Suprapubic skin (tissue), 4 donors: ENCODE measurements at regions not wholly inside any gene's neighbourhood (a gene's known extent, or its start where the extent isn't known, plus 50 kb on each side); places are given as distances from the start of the nearest gene placed in this dataset.

Experiments
- DNase-seq, 2 donors: peaks; one replicate each; pipeline ENCODE4 v3.0.0-alpha.2; 2019; ENCODE audit warnings: low spot score in 2 of 2
- H3K27ac ChIP-seq: fragments of 200-600 bp; sonication (generic); one replicate; pipeline ENCODE4 v1.5.1; 2019
- H3K27me3 ChIP-seq: fragments of 200-600 bp; sonication (generic); one replicate; pipeline ENCODE4 v1.5.1; 2019
- H3K36me3 ChIP-seq: fragments of 200-600 bp; sonication (generic); one replicate; pipeline ENCODE4 v1.5.1; 2019
- H3K4me1 ChIP-seq: fragments of 200-600 bp; sonication (generic); one replicate; pipeline ENCODE4 v1.5.1; 2019
- H3K4me3 ChIP-seq: fragments of 200-600 bp; sonication (generic); one replicate; pipeline ENCODE4 v1.5.1; 2019; ENCODE audit warnings: mild to moderate bottlenecking
- H3K9me3 ChIP-seq: fragments of 200-600 bp; sonication (generic); one replicate; pipeline ENCODE4 v1.5.1; 2019
- EP300 ChIP-seq: sonication (generic); formaldehyde crosslinking; IDR thresholded peaks from one replicate; pipeline ENCODE4 v1.6.1; 2017; ENCODE audit warnings: antibody characterized with exemption
- POLR2A ChIP-seq, 2 donors: fragments of 450-650 bp; IDR thresholded peaks; one replicate each; pipeline ENCODE4 v1.6.1; 2017; ENCODE audit warnings: antibody characterized with exemption in 2 of 2, mild to moderate bottlenecking in 2 of 2, moderate library complexity in 2 of 2
- POLR2AphosphoS5 ChIP-seq, 3 donors: sonication (generic); formaldehyde crosslinking; IDR thresholded peaks; one replicate each; pipeline ENCODE4 v1.6.1; 2017; ENCODE audit warnings: antibody characterized with exemption in 3 of 3
- WGBS: methylation state at CpG from one replicate; pipeline ENCODE4 v1.1.5; 2018; 5-methylcytosine and 5-hydroxymethylcytosine counted together
- TF ChIP-seq, protein P1 (sequence below), 2 donors: fragments of 200-600 bp in 1 of 2; fragments of 450-650 bp in 1 of 2; sonication (generic) in 1 of 2; IDR thresholded peaks; one replicate each; pipeline ENCODE4 v1.5.1; 2016 to 2019; ENCODE audit warnings: antibody characterized with exemption in 2 of 2, mild to moderate bottlenecking in 1 of 2, moderate library complexity in 1 of 2

DNA sequence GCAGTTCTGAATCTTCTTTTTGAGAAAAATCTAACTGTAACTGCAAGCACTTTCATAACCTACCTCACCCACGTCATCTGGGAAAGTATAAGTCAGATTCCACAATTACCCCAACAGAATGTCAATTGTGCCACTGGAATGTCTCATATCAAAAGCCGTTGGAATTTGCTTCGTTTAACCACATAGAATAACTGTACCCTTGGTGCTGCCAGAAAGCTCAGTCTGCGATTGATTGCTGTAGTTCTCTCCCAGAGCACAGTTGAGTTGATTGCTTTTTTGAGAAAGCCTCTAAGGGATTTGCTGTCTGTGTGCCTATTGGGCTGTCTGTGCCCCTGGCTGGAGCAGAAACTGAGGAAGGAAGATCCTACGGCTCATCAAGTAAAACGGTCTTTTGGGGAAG lies 583.6 kb downstream of the TMEM38B start:
- no peak for DNase-seq
- TF ChIP-seq, protein P1, sequence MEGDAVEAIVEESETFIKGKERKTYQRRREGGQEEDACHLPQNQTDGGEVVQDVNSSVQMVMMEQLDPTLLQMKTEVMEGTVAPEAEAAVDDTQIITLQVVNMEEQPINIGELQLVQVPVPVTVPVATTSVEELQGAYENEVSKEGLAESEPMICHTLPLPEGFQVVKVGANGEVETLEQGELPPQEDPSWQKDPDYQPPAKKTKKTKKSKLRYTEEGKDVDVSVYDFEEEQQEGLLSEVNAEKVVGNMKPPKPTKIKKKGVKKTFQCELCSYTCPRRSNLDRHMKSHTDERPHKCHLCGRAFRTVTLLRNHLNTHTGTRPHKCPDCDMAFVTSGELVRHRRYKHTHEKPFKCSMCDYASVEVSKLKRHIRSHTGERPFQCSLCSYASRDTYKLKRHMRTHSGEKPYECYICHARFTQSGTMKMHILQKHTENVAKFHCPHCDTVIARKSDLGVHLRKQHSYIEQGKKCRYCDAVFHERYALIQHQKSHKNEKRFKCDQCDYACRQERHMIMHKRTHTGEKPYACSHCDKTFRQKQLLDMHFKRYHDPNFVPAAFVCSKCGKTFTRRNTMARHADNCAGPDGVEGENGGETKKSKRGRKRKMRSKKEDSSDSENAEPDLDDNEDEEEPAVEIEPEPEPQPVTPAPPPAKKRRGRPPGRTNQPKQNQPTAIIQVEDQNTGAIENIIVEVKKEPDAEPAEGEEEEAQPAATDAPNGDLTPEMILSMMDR (IDR thresholded peaks at IDR 0.05) = no peak
- no peak for TF ChIP-seq POLR2AphosphoS5 (IDR thresholded peaks at IDR 0.05)
- TF ChIP-seq EP300 = no peak
- TF ChIP-seq POLR2A (IDR thresholded peaks at IDR 0.05) = no peak
- WGBS = 66% methylated on average over 6 of the region's 6 CpGs
- H3K9me3 ChIP-seq = no peaks in the 10 kb centered on the region
- no peak overlapping the region for H3K27ac ChIP-seq
- H3K4me3 ChIP-seq = no peak overlapping the region
- H3K27me3 ChIP-seq = no peaks in the 10 kb centered on the region
- no peaks in the 10 kb centered on the region for H3K36me3 ChIP-seq
- no peaks in the 10 kb centered on the region for H3K4me1 ChIP-seq

DNA sequence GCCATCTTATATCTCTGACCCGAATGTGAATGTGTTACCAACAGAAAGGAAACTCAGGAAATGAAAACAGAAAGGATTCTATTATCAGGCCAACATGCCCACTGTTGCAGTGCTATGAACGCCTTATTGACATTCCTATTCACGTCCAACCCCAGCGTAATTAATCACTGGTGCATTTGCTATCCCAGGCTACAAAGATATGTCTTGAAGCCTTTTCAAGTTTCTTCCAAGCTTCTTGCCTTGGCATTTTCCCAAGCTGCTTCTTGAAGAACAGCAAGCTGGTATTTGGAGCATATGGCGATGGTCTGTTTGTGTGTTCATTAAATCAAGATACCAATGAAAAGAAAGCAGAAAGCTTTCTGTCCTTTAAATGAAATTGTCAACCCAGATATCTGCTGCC lies 579.2 kb upstream of the ZNF462 start:
- H3K36me3 ChIP-seq = no peaks in the 10 kb centered on the region
- WGBS = 53% methylated on average over 5 of the region's 5 CpGs
- no peaks in the 10 kb centered on the region for H3K9me3 ChIP-seq
- DNase-seq = no peak
- TF ChIP-seq, protein P1 (IDR thresholded peaks at IDR 0.05) = no peak
- no peak for TF ChIP-seq POLR2A (IDR thresholded peaks at IDR 0.05)
- no peak for TF ChIP-seq EP300
- no peak for TF ChIP-seq POLR2AphosphoS5 (IDR thresholded peaks at IDR 0.05)
- no peaks in the 10 kb centered on the region for H3K27me3 ChIP-seq
- H3K27ac ChIP-seq = no peak overlapping the region
- no peak overlapping the region for H3K4me3 ChIP-seq
- peaks cover 7% of the 10 kb centered on the region for H3K4me1 ChIP-seq

DNA sequence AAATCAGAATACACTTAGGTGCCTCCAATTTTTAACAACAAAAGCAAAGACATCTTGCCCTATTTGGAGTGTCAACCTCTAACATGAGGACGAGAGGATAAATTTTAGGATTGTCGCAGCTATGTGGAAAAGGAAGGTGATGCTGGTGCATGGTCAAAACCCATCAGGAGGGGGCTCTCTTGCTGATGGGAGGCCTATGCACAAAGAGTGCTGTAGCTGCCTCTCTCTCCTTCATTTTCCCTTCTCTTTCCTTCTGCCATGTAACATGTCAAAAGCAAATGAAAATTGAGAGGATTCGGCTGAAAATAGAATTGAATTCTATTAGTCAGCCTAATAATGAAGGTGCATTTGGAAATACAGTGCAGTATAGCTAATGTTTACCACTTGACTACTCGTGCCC lies 578.7 kb upstream of the ZNF462 start:
- no peaks in the 10 kb centered on the region for H3K27me3 ChIP-seq
- TF ChIP-seq POLR2A (IDR thresholded peaks at IDR 0.05) = no peak
- no peak for TF ChIP-seq POLR2AphosphoS5 (IDR thresholded peaks at IDR 0.05)
- no peak for TF ChIP-seq EP300
- TF ChIP-seq, protein P1 (IDR thresholded peaks at IDR 0.05) = no peak
- no peak overlapping the region for H3K4me3 ChIP-seq
- 81% methylated on average over 4 of the region's 4 CpGs for WGBS
- no peak overlapping the region for H3K27ac ChIP-seq
- H3K9me3 ChIP-seq = no peaks in the 10 kb centered on the region
- H3K36me3 ChIP-seq = no peaks in the 10 kb centered on the region
- H3K4me1 ChIP-seq = peaks cover 7% of the 10 kb centered on the region
- DNase-seq = no peak

DNA sequence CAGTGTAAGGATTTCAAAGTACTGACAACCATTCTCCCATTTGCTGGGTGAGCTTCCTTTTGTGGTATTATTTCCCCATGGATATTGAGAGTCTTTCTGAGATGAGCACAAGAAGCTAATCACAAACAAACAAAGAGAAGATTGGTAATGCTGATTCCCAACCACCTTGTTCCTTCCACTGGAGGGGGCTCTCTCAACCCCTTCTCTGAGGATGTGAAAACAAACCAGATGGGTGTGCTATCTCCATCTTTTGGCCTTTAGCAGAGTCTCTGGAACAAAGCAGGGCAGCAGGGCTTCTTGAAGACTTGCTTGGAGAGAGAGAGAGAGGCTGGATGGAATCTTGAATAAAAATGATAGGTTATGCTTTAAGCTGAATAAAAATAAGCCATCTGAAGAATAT lies 576.7 kb upstream of the ZNF462 start:
- peaks cover 7% of the 10 kb centered on the region for H3K4me1 ChIP-seq
- H3K27me3 ChIP-seq = no peaks in the 10 kb centered on the region
- no peak overlapping the region for H3K4me3 ChIP-seq
- TF ChIP-seq POLR2AphosphoS5 (IDR thresholded peaks at IDR 0.05) = no peak
- TF ChIP-seq POLR2A (IDR thresholded peaks at IDR 0.05) = no peak
- TF ChIP-seq, protein P1 (IDR thresholded peaks at IDR 0.05) = no peak
- TF ChIP-seq EP300 = no peak
- H3K36me3 ChIP-seq = no peaks in the 10 kb centered on the region
- DNase-seq = no peak
- H3K9me3 ChIP-seq = no peaks in the 10 kb centered on the region
- H3K27ac ChIP-seq = no peak overlapping the region

DNA sequence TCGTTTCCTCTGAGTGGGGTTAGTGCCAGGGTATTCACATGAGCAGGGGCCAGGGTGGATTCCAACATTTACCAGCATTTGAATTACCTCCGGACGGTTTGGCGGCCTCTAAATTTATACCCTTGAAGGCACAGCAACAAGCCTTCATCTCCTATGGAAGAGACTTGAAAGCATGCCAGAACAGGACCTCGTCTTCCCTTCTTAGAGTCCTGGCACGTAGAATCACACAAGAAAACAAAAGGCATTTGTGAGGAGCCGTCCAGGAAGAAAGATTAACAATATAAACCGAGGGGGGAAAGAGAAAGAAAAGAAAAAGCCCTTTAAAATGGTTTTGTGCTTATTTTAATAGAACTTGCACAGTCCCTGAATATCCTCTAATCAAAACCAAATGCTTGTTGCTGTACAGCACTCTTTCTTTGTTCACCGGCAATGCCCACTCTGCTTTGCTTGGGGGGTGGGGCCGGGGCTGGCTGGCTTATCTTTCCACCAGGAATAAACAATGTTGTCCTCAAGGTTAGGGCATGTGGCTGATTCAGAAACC lies 575.8 kb upstream of the ZNF462 start:
- Histone ChIP-seq H3K9me3 (no peaks in the 10 kb centered on the region), H3K4me1 (peaks cover 7% of the 10 kb centered on the region), H3K27ac (no peak overlapping the region), H3K4me3 (peak overlapping the region; percentile 43), H3K36me3 (no peaks in the 10 kb centered on the region), H3K27me3 (no peaks in the 10 kb centered on the region)
- no peak for DNase-seq
- 19% methylated on average over 10 of the region's 10 CpGs for WGBS
- TF ChIP-seq POLR2AphosphoS5 (IDR thresholded peaks at IDR 0.05) (no peak), EP300 (no peak), POLR2A (IDR thresholded peaks at IDR 0.05) (no peak)
- TF ChIP-seq, protein P1 (IDR thresholded peaks at IDR 0.05) = no peak
